SK-N-SH (cell line): ENCODE measurements at regions not wholly inside any gene's neighbourhood (a gene's known extent, or its start where the extent isn't known, plus 50 kb on each side); places are given as distances from the start of the nearest gene placed in this dataset.

ENCODE experiments used
- CTCF ChIA-PET: fragments of 300-600, 350-600 bp; formaldehyde crosslinking; extraction: SDS; loops from one replicate; lab custom pipeline; 2021; lab: Yijun Ruan, JAX
- POLR2A ChIA-PET: fragments of 350-600 bp; sonication (Branson Sonifier 250); formaldehyde crosslinking; extraction: SDS; loops from one replicate; lab custom pipeline; 2020; ENCODE audit warnings: antibody characterized with exemption, inconsistent platforms; lab: Yijun Ruan, JAX
- DNase-seq: peaks from one replicate; pipeline ENCODE4 v3.0.0; 2012
- H2AFZ ChIP-seq: fragments of 200-600 bp; sonication (generic); 2 replicates; pipeline ENCODE4 v1.8.1; 2016; ENCODE audit warnings: antibody characterized with exemption, mild to moderate bottlenecking, low read depth
- H3F3A ChIP-seq: fragments of 200-600 bp; sonication (generic); replicated peaks from 2 replicates; pipeline ENCODE3; 2016; ENCODE audit warnings: antibody characterized with exemption, mild to moderate bottlenecking; ENCODE audit not compliant: insufficient read depth
- H3K27ac ChIP-seq, 2 experiments: fragments of 200-500 bp in 1 of 2; fragments of 200-600 bp in 1 of 2; sonication (Bioruptor generic) in 1 of 2; sonication (generic), shearing (Covaris generic) in 1 of 2; 2 replicates each; pipeline versions ENCODE4 v1.5.1 to v1.6.1; 2014 to 2016; ENCODE audit warnings: low read depth in 2 of 2, inconsistent platforms in 1 of 2, low read length in 1 of 2, mild to moderate bottlenecking in 1 of 2, mixed read lengths in 1 of 2
- H3K27me3 ChIP-seq: fragments of 200-600 bp; sonication (generic), shearing (Covaris generic); 2 replicates; pipeline ENCODE4 v1.6.1; 2016; ENCODE audit warnings: mixed run types; ENCODE audit not compliant: insufficient read depth
- H3K36me3 ChIP-seq, 2 experiments: fragments of 200-500 bp in 1 of 2; fragments of 200-600 bp in 1 of 2; sonication (Bioruptor generic) in 1 of 2; sonication (generic) in 1 of 2; replicated peaks in 1 of 2; 2 replicates each; pipeline versions ENCODE3 to v1.5.1; 2014 to 2016; ENCODE audit warnings: low read length in 1 of 2, mild to moderate bottlenecking in 1 of 2; ENCODE audit not compliant: insufficient read depth in 2 of 2, control insufficient read depth in 1 of 2
- H3K4me1 ChIP-seq, 2 experiments: fragments of 200-500 bp in 1 of 2; fragments of 200-600 bp in 1 of 2; sonication (Bioruptor generic) in 1 of 2; sonication (generic), shearing (Covaris generic) in 1 of 2; 2 replicates each; pipeline versions ENCODE4 v1.5.1 to v1.6.1; 2014 to 2016; ENCODE audit warnings: low read depth in 1 of 2, low read length in 1 of 2, mixed run types in 1 of 2; ENCODE audit not compliant: insufficient read depth in 2 of 2, control insufficient read depth in 1 of 2
- H3K4me2 ChIP-seq: fragments of 200-600 bp; sonication (generic), shearing (Covaris generic); 2 replicates; pipeline ENCODE4 v1.6.1; 2017; ENCODE audit warnings: mixed run types
- H3K4me3 ChIP-seq, 2 experiments: fragments of 200-500 bp in 1 of 2; fragments of 200-600 bp in 1 of 2; sonication (Bioruptor generic) in 1 of 2; sonication (generic), shearing (Covaris generic) in 1 of 2; 2 replicates each; pipeline versions ENCODE4 v1.5.1 to v1.8.1; 2014 to 2016; ENCODE audit warnings: low read depth in 2 of 2, inconsistent platforms in 1 of 2, low read length in 1 of 2, mild to moderate bottlenecking in 1 of 2, mixed read lengths in 1 of 2, moderate library complexity in 1 of 2
- H3K79me2 ChIP-seq: fragments of 200-600 bp; sonication (generic); 2 replicates; pipeline ENCODE4 v1.8.1; 2017; ENCODE audit warnings: mild to moderate bottlenecking; ENCODE audit not compliant: insufficient read depth
- H3K9ac ChIP-seq: fragments of 200-600 bp; sonication (generic); 2 replicates; pipeline ENCODE4 v1.6.1; 2017; ENCODE audit warnings: mixed run types
- H3K9me2 ChIP-seq: fragments of 200-600 bp; sonication (generic); 2 replicates; pipeline ENCODE4 v1.6.1; 2017; ENCODE audit warnings: mixed run types
- H3K9me3 ChIP-seq: fragments of 200-600 bp; sonication (generic); 2 replicates; pipeline ENCODE4 v1.6.1; 2017; ENCODE audit warnings: mixed run types, mild to moderate bottlenecking, moderate library complexity
- H4K20me1 ChIP-seq: fragments of 200-600 bp; sonication (generic); 2 replicates; pipeline ENCODE4 v1.6.1; 2017; ENCODE audit warnings: mild to moderate bottlenecking, mixed run types; ENCODE audit not compliant: insufficient read depth
- CTCF ChIP-seq: fragments of 200-600 bp; sonication (generic); IDR thresholded peaks from 2 replicates; pipeline ENCODE4 v1.6.1; 2017; ENCODE audit warnings: antibody characterized with exemption, mild to moderate bottlenecking, moderate library complexity
- ELF1 ChIP-seq: IDR thresholded peaks from 2 replicates; pipeline ENCODE4 v1.4.0; 2012
- EZH2phosphoT487 ChIP-seq: fragments of 200-600 bp; sonication (generic); IDR thresholded peaks from 2 replicates; pipeline ENCODE4 v1.6.1; 2017; ENCODE audit warnings: low read depth, mixed run types, mild to moderate bottlenecking, antibody characterized with exemption, moderate library complexity, borderline replicate concordance
- FOXM1 ChIP-seq: IDR thresholded peaks from 2 replicates; pipeline ENCODE4 v1.4.0; 2012; ENCODE audit warnings: low read depth, mild to moderate bottlenecking
- GABPA ChIP-seq: IDR thresholded peaks from 2 replicates; pipeline ENCODE4 v1.4.0; 2012; ENCODE audit warnings: low read depth, mild to moderate bottlenecking
- JUND ChIP-seq: IDR thresholded peaks from 2 replicates; pipeline ENCODE4 v1.4.0; 2012
- MAX ChIP-seq: IDR thresholded peaks from 2 replicates; pipeline ENCODE4 v1.4.0; 2012; ENCODE audit warnings: low read depth
- MEF2A ChIP-seq: IDR thresholded peaks from 2 replicates; pipeline ENCODE4 v1.4.0; 2012; ENCODE audit warnings: low read depth, borderline replicate concordance
- NRF1 ChIP-seq: IDR thresholded peaks from 2 replicates; pipeline ENCODE4 v1.6.1; 2012; ENCODE audit warnings: low read depth, mild to moderate bottlenecking, low read length
- PBX3 ChIP-seq: IDR thresholded peaks from 2 replicates; pipeline ENCODE4; 2012
- RAD21 ChIP-seq: IDR thresholded peaks from 2 replicates; pipeline ENCODE4 v1.6.1; 2012; ENCODE audit warnings: mild to moderate bottlenecking, low read length
- RCOR1 ChIP-seq: fragments of 150-350 bp; IDR thresholded peaks from 2 replicates; pipeline ENCODE4 v1.6.1; 2017; ENCODE audit warnings: antibody characterized with exemption, low read length
- REST ChIP-seq: IDR thresholded peaks from 2 replicates; pipeline ENCODE4 v1.6.1; 2012; ENCODE audit warnings: mild to moderate bottlenecking, low read depth, low read length, moderate library complexity
- RXRA ChIP-seq: IDR thresholded peaks from 2 replicates; pipeline ENCODE4 v1.4.0; 2012; ENCODE audit warnings: low read depth, mild to moderate bottlenecking, borderline replicate concordance
- SIN3A ChIP-seq: IDR thresholded peaks from 2 replicates; pipeline ENCODE4 v1.6.1; 2012; ENCODE audit warnings: low read depth, mild to moderate bottlenecking, low read length, moderate library complexity, borderline replicate concordance
- SMC3 ChIP-seq: IDR thresholded peaks from 2 replicates; pipeline ENCODE4 v1.6.1; 2012; ENCODE audit warnings: low read depth, low read length, improper control_type of control experiment
- TEAD4 ChIP-seq: IDR thresholded peaks from 2 replicates; pipeline ENCODE4 v1.4.0; 2012; ENCODE audit warnings: mild to moderate bottlenecking, borderline replicate concordance; ENCODE audit not compliant: insufficient read depth
- USF2 ChIP-seq: fragments of 150-350 bp; IDR thresholded peaks from 2 replicates; pipeline ENCODE4 v1.6.1; 2017; ENCODE audit warnings: antibody characterized with exemption, low read length, low read depth, borderline replicate concordance
- YY1 ChIP-seq: IDR thresholded peaks from 2 replicates; pipeline ENCODE4 v1.4.0; 2012; ENCODE audit warnings: low read depth, mild to moderate bottlenecking
- ZBTB33 ChIP-seq: IDR thresholded peaks from 2 replicates; pipeline ENCODE4 v1.4.0; 2012; ENCODE audit warnings: low read depth, borderline replicate concordance
- WGBS: methylation state at CpG from one replicate; pipeline ENCODE4 v1.1.6; 2017; ENCODE audit warnings: low lambda C conversion rate; 5-methylcytosine and 5-hydroxymethylcytosine counted together

- TF ChIP-seq REST (no peak), EZH2phosphoT487 (no peak), RCOR1 (no peak), JUND (no peak), GABPA (no peak)
Measured at GRCh38 chr2:125707611-125708010, 948.3 kb upstream of the GYPC start (continued).

- Histone ChIP-seq H3K9me3 (no peaks in the 10 kb centered on the region), H3K27me3 (no peaks in the 10 kb centered on the region), H4K20me1 (no peaks in the 10 kb centered on the region), H2AFZ (no peak overlapping the region), H3K4me3 (no peak overlapping the region), H3K79me2 (no peaks in the 10 kb centered on the region), H3K9ac (no peak overlapping the region), H3K4me1 (no peaks in the 10 kb centered on the region), H3K36me3 (no peaks in the 10 kb centered on the region), H3K27ac (no peak overlapping the region), H3K9me2 (no peaks in the 10 kb centered on the region), H3K4me2 (no peak overlapping the region), H3F3A (no peaks in the 10 kb centered on the region)
- ChIA-PET POLR2A (no interaction called here), CTCF (interaction anchor here (0.6 kb wide), 1 partner anchor 346 kb away, joined by 3 read pairs; no protein-coding TSS in a partner anchor)
- WGBS: 4% methylated on average over 6 of the region's 6 CpGs
- no peak for TF ChIP-seq NRF1
- no peak for TF ChIP-seq ELF1
- TF ChIP-seq PBX3: no peak
- no peak for TF ChIP-seq EZH2phosphoT487
- TF ChIP-seq GABPA: no peak
- TF ChIP-seq RCOR1: no peak
- no peak for TF ChIP-seq ZBTB33
- no peak for TF ChIP-seq FOXM1
- no peak for TF ChIP-seq MEF2A
- TF ChIP-seq SIN3A: no peak
- TF ChIP-seq USF2: no peak
- no peak for TF ChIP-seq RAD21
- TF ChIP-seq SMC3: no peak
- no peak for TF ChIP-seq MAX
- no peak for TF ChIP-seq YY1
- no peak for TF ChIP-seq CTCF
- TF ChIP-seq TEAD4: no peak
- no peak for TF ChIP-seq RXRA
- DNase-seq: no peak
Measured at GRCh38 chr2:125710561-125710960, 945.4 kb upstream of the GYPC start.
